Keratinocyte (primary cell): ENCODE measurements at regions not wholly inside any gene's neighbourhood (a gene's known extent, or its start where the extent isn't known, plus 50 kb on each side); places are given as distances from the start of the nearest gene placed in this dataset.

Experiments used
- DNase-seq: peaks from one replicate; pipeline ENCODE4 v3.0.0-alpha.2; 2011; ENCODE audit warnings: low read depth, missing footprints, low spot score
- FAIRE-seq: peaks from 2 replicates; lab custom pipeline; 2011; peaks lifted over from hg19 to GRCh38; lab: Jason Lieb, UNC
- H2AFZ ChIP-seq: 2 replicates; pipeline ENCODE4 v1.6.0; 2012; ENCODE audit warnings: low read length, control low read depth, inconsistent platforms; ENCODE audit not compliant: control insufficient read depth
- H3K27ac ChIP-seq: 2 replicates; pipeline ENCODE4 v1.5.1; 2011; ENCODE audit warnings: low read length; ENCODE audit not compliant: control insufficient read depth, insufficient read depth
- H3K27me3 ChIP-seq: 3 replicates; pipeline ENCODE4 v1.6.0; 2011; ENCODE audit warnings: low read length; ENCODE audit not compliant: control insufficient read depth, insufficient read depth; ENCODE audit errors: extremely low read depth
- H3K36me3 ChIP-seq, 2 experiments: 2 replicates in 1 of 2; 3 replicates in 1 of 2; pipeline ENCODE4 v1.5.1; 2011; ENCODE audit warnings: low read length in 2 of 2, mild to moderate bottlenecking in 1 of 2; ENCODE audit not compliant: control insufficient read depth in 2 of 2, insufficient read depth in 2 of 2; ENCODE audit errors: extremely low read depth in 1 of 2
- H3K4me1 ChIP-seq: 3 replicates; pipeline ENCODE4 v1.5.1; 2011; ENCODE audit warnings: low read length; ENCODE audit not compliant: control insufficient read depth, insufficient read depth; ENCODE audit errors: extremely low read depth
- H3K4me2 ChIP-seq: 3 replicates; pipeline ENCODE4 v1.6.0; 2011; ENCODE audit warnings: low read depth, low read length; ENCODE audit not compliant: control insufficient read depth, insufficient read depth; ENCODE audit errors: extremely low read depth
- H3K4me3 ChIP-seq, 3 experiments: fragments of 200-600 bp in 1 of 3; sonication (generic) in 1 of 3; 2 replicates in 2 of 3; 3 replicates in 1 of 3; pipeline ENCODE4 v1.5.1; 2011 to 2016; ENCODE audit warnings: low read length in 3 of 3, mild to moderate bottlenecking in 3 of 3, control low read depth in 2 of 3, inconsistent platforms in 1 of 3, low read depth in 1 of 3, mixed read lengths in 1 of 3, mixed run types in 1 of 3, moderate library complexity in 1 of 3; ENCODE audit not compliant: control insufficient read depth in 2 of 3, insufficient read depth in 2 of 3; ENCODE audit errors: extremely low read depth in 1 of 3
- H3K79me2 ChIP-seq: 2 replicates; pipeline ENCODE4 v1.6.0; 2012; ENCODE audit warnings: low read length; ENCODE audit not compliant: control insufficient read depth, insufficient read depth
- H3K9ac ChIP-seq: 3 replicates; pipeline ENCODE4 v1.6.0; 2011; ENCODE audit warnings: low read length; ENCODE audit not compliant: control insufficient read depth, insufficient read depth; ENCODE audit errors: extremely low read depth
- H3K9me1 ChIP-seq: 3 replicates; pipeline ENCODE4 v1.6.0; 2011; ENCODE audit warnings: low read length; ENCODE audit not compliant: control insufficient read depth, insufficient read depth; ENCODE audit errors: extremely low read depth
- H3K9me3 ChIP-seq: 2 replicates; pipeline ENCODE4 v1.5.1; 2012; ENCODE audit warnings: low read depth, low read length; ENCODE audit not compliant: control insufficient read depth
- H4K20me1 ChIP-seq: 3 replicates; pipeline ENCODE4 v1.6.0; 2011; ENCODE audit warnings: low read length; ENCODE audit not compliant: control insufficient read depth, insufficient read depth; ENCODE audit errors: extremely low read depth
- CTCF ChIP-seq, 3 experiments: IDR thresholded peaks in 1 of 3; conservative IDR thresholded peaks in 1 of 3; optimal IDR thresholded peaks in 1 of 3; 2 replicates in 2 of 3; 3 replicates in 1 of 3; pipeline versions ENCODE3 to v1.5.1; 2011; ENCODE audit warnings: low read length in 3 of 3, mild to moderate bottlenecking in 3 of 3, moderate library complexity in 2 of 3, control low read depth in 1 of 3, inconsistent platforms in 1 of 3; ENCODE audit not compliant: insufficient read depth in 2 of 3; ENCODE audit errors: extremely low read depth in 1 of 3
- EZH2 ChIP-seq: IDR thresholded peaks from one replicate; pipeline ENCODE4 v1.6.1; 2012; ENCODE audit warnings: inconsistent platforms, mild to moderate bottlenecking, low read length, moderate library complexity
- dilution Hi-C: fragments of 300-500 bp; cut with MboI; formaldehyde crosslinking; loops from one replicate; pipeline ENCODE4 v1.7.0; 2020; ENCODE audit warnings: low sequenced_read_pairs; ENCODE audit not compliant: extremely low pct_ligation_motif_present

GRCh38 chr5:82564963-82565362 lies 286.8 kb upstream of the RPS23 start:
- no peaks in the 10 kb centered on the region for H3K27me3 ChIP-seq
- H3K9ac ChIP-seq: no peak overlapping the region
- H2AFZ ChIP-seq: no peak overlapping the region
- dilution Hi-C loops: no loop called here
- H3K4me3 ChIP-seq: no peak overlapping the region
- no peaks in the 10 kb centered on the region for H3K9me3 ChIP-seq
- no peaks in the 10 kb centered on the region for H3K36me3 ChIP-seq
- no peaks in the 10 kb centered on the region for H3K9me1 ChIP-seq
- no peak overlapping the region for H3K27ac ChIP-seq
- no peaks in the 10 kb centered on the region for H4K20me1 ChIP-seq
- FAIRE-seq (no peak), DNase-seq (no peak)
- H3K4me2 ChIP-seq: no peak overlapping the region
- TF ChIP-seq CTCF (optimal IDR thresholded peaks at IDR 0.05 in 1 of 3, IDR thresholded peaks at IDR 0.05 in 1 of 3, conservative IDR thresholded peaks at IDR 0.05 in 1 of 3; ENCODE audit: extremely low read depth in 1 of 3, insufficient read depth in 2 of 3, low read length in 3 of 3) (no peak), EZH2 (no peak)
- H3K4me1 ChIP-seq: no peaks in the 10 kb centered on the region
- H3K79me2 ChIP-seq: no peaks in the 10 kb centered on the region

GRCh38 chr5:82563745-82564144 lies 285.6 kb upstream of the RPS23 start:
- no peak overlapping the region for H3K9ac ChIP-seq
- no peaks in the 10 kb centered on the region for H3K27me3 ChIP-seq
- TF ChIP-seq CTCF (optimal IDR thresholded peaks at IDR 0.05 in 1 of 3, IDR thresholded peaks at IDR 0.05 in 1 of 3, conservative IDR thresholded peaks at IDR 0.05 in 1 of 3; ENCODE audit: extremely low read depth in 1 of 3, insufficient read depth in 2 of 3, low read length in 3 of 3) (no peak), EZH2 (no peak)
- H3K9me1 ChIP-seq: no peaks in the 10 kb centered on the region
- no peaks in the 10 kb centered on the region for H3K9me3 ChIP-seq
- FAIRE-seq (no peak), DNase-seq (no peak)
- H3K4me2 ChIP-seq: no peak overlapping the region
- H3K4me3 ChIP-seq: no peak overlapping the region
- H4K20me1 ChIP-seq: no peaks in the 10 kb centered on the region
- no peaks in the 10 kb centered on the region for H3K4me1 ChIP-seq
- no peak overlapping the region for H3K27ac ChIP-seq
- dilution Hi-C loops: no loop called here
- no peak overlapping the region for H2AFZ ChIP-seq
- no peaks in the 10 kb centered on the region for H3K36me3 ChIP-seq
- no peaks in the 10 kb centered on the region for H3K79me2 ChIP-seq
